Muscle of arm (tissue), 1 donor: ENCODE measurements at regions not wholly inside any gene's neighbourhood (a gene's known extent, or its start where the extent isn't known, plus 50 kb on each side); places are given as distances from the start of the nearest gene placed in this dataset.
"Not testable (repeated sequence)": the region's sequence is repeated elsewhere in the genome, so short reads cannot be mapped to it uniquely, and the experiment has no call there.

Source experiments
- DNase-seq: peaks from one replicate; pipeline ENCODE4 v3.0.0-alpha.2; 2013

- no peak for DNase-seq
These were observed 346.8 kb downstream of the TRIM36 start for GRCh38 chr5:114822863-114823262.

GRCh38 chr5:114822436-114822835, 347.3 kb downstream of the TRIM36 start:
- DNase-seq = no peak

- DNase-seq = no peak
These were observed 379.3 kb downstream of the TRIM36 start for GRCh38 chr5:114790403-114790792.

GRCh38 chr5:114789773-114790402, 379.8 kb downstream of the TRIM36 start:
- DNase-seq = peak; percentile 24

GRCh38 chr5:114782869-114783268, 386.8 kb downstream of the TRIM36 start:
- peak; percentile 48 for DNase-seq

GRCh38 chr5:114782177-114782576, 387.5 kb downstream of the TRIM36 start:
- no peak for DNase-seq

- DNase-seq = no peak
These were observed 389.4 kb downstream of the TRIM36 start for GRCh38 chr5:114780290-114780689.

- no peak for DNase-seq
These were observed 382.5 kb downstream of the KCNN2 start for GRCh38 chr5:114744406-114744805.

- DNase-seq = no peak
These were observed 372.4 kb downstream of the KCNN2 start for GRCh38 chr5:114734238-114734637.

- DNase-seq = no peak
These were observed 368.1 kb downstream of the KCNN2 start for GRCh38 chr5:114729986-114730385.

- peak; percentile 4 for DNase-seq
These were observed 365.5 kb downstream of the KCNN2 start for GRCh38 chr5:114727358-114727757.

GRCh38 chr5:114726131-114726530, 364.3 kb downstream of the KCNN2 start:
- DNase-seq = no peak

- no peak for DNase-seq
These were observed 357.4 kb downstream of the KCNN2 start for GRCh38 chr5:114719268-114719667.

- no peak for DNase-seq
These were observed 355.1 kb downstream of the KCNN2 start for GRCh38 chr5:114716955-114717354.

GRCh38 chr5:114704225-114704893, 342.5 kb downstream of the KCNN2 start:
- DNase-seq = not testable (repeated sequence)

- no peak for DNase-seq
These were observed 340.9 kb downstream of the KCNN2 start for GRCh38 chr5:114702731-114703130.

- DNase-seq = no peak
These were observed 340.3 kb downstream of the KCNN2 start for GRCh38 chr5:114702136-114702535.

GRCh38 chr5:114700823-114701222, 339.0 kb downstream of the KCNN2 start:
- DNase-seq = no peak

GRCh38 chr5:114695292-114695904, 333.5 kb downstream of the KCNN2 start:
- DNase-seq = no peak

- no peak for DNase-seq
These were observed 324.5 kb downstream of the KCNN2 start for GRCh38 chr5:114686356-114686755.

- DNase-seq = no peak
These were observed 316.9 kb downstream of the KCNN2 start for GRCh38 chr5:114678778-114679177.

GRCh38 chr5:114665551-114665950, 303.7 kb downstream of the KCNN2 start:
- DNase-seq = no peak

GRCh38 chr5:114660791-114661190, 298.9 kb downstream of the KCNN2 start:
- no peak for DNase-seq
